ENCODE measurements at regions not wholly inside any gene's neighbourhood (a gene's known extent, or its start where the extent isn't known, plus 50 kb on each side); places are given as distances from the start of the nearest gene placed in this dataset.
"Not testable (repeated sequence)": the region's sequence is repeated elsewhere in the genome, so short reads cannot be mapped to it uniquely, and the experiment has no call there.

DNA sequence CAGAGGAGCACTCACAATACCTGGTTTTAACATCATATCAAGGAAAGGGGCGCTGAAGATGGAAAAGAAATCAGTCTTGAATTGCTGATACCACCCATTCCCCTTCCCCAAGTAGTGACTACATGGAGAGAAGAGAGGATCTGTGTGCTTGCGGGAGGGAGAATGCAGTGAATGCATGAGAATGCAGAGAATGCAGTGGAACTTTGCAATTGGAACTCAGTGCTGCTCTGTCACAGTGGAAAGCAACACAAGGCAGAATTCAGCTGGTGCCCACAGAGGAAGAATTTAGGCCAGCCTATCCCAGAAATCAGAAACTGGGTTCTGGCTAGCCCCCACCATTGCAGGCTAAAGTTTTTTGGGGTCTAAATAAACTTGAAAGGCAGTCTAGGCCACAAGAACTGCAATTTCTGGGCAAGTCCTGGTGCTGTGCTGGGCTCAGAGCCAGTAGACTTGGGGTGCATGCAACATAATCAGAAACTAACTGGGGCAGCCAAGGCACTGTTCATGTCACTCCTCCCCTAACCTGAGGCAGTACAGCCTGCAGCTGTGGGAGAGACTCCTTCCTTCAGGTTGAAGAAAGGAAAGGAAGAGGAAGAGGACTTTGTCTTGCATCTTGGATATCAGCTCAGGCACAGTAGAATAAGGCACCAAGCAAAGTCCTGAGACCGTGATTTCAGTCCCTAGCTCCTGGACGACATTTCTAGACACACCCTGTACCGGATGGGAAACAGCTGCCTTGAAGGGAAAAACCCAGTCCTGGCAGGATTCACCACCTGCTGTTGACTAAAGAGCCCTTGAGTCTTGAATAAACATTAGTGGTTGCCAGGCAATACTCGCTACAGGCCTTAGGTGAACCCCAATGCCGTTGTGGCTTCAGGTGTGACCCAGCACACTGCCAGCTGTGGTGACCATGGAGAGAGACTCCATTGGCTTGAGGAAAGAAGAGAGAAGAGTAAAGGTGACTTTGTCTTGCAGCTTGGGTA is 329.3 kb downstream of the TBL1XR1 start:
- DNase-seq: no peak

DNA sequence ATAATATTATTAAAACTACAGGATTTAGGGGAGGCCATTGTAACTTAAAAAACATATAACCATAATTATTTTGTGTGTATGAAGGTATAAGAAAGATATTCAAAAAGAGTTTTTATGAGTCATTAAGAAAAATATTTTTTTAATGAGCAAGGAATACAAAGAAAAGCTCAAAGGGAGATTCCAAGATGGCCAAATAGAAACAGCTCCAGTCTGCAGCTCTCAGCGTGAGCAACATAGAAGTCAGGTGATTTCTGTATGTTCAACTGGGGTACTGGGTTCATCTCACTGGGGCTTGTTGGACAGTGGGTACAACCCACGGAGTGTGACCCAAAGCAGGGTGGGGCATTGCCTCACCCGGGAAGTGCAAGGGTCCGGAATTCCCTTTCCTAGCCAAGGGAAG is 336.1 kb downstream of the TBL1XR1 start:
- no peak for DNase-seq

DNA sequence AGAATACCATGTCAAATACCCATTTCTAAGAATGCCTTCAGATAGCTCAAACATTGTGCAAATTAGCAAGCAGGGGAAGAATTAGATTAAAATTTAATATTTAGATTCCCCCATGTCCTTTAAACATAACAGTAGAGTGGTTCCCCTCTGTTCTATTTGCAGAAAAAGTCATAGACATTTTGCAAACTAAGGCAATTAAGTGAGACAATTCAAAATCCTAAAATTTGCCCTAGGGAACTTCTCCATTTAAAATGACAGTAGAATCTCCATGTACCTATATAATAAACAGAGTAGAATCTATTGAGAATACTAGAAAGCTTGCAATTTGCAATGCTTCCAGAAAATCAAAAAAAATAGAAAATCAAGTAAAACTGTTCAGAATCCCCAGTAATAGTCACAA is 340.6 kb downstream of the TBL1XR1 start:
- no peak for DNase-seq

DNA sequence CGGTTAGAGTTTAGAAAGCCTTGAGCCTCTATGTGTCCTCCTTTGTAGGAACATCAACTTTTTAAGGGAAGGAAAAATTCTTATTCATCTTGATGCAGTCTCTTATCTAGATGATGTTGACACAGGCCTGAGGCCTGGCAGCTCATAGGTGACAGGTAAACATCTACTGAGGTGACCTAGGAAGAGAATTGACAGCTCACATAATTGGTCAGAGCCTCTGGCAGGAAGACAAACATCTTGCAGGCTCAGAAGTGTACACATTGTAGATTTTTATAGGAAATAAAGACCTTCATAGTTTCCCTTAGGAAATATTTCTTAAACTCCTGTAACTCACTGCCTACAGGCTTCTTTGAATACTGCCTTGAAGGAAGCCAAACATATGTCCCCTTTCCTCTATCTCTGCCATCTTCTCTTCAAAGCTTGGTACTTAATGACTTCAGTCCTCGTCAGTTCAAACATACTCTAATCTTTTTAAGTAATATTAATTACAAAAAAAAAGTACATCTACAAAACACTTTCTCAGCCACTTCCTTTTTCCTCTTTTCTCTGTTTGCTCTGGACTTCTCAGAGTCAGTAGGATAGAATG is 341.3 kb downstream of the TBL1XR1 start:
- no peak for DNase-seq

DNA sequence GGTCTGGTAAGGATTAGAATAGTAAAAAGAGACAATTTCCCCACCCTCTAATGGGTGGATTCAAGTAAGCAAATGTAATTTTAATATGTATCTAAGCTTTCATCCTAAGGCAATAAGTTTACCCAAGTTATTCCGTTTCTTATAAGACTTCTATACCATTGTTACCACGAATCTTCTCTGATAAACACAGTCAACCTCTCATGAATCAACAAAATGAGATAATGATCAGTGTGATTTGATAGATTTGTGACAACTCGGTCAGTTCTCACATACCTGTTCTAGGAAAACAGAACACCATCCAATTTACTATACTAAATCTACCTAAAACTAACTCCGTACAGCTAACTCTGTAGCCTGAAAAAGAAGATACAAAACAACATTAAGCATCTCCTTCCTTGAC is 342.1 kb downstream of the TBL1XR1 start:
- no peak for DNase-seq

DNA sequence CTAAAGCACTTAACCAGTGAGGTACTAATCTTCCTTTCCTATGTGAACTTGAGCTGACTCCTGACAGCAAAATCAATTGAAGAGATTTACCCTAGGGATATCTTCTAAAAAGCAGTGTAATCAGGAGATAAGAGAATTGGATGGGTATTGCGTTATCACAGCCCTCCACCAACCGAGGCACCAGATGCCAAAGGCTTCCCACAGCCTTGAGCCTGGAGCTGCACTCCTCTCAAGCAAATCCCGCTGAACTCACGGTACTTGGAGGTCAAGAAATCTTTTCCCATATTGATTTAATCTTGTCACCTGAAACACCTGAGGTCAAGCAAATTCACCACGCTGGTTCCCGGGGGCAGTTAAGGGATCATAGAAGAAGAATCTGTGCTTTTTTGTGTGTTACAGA is 346.8 kb downstream of the TBL1XR1 start:
- DNase-seq: no peak

DNA sequence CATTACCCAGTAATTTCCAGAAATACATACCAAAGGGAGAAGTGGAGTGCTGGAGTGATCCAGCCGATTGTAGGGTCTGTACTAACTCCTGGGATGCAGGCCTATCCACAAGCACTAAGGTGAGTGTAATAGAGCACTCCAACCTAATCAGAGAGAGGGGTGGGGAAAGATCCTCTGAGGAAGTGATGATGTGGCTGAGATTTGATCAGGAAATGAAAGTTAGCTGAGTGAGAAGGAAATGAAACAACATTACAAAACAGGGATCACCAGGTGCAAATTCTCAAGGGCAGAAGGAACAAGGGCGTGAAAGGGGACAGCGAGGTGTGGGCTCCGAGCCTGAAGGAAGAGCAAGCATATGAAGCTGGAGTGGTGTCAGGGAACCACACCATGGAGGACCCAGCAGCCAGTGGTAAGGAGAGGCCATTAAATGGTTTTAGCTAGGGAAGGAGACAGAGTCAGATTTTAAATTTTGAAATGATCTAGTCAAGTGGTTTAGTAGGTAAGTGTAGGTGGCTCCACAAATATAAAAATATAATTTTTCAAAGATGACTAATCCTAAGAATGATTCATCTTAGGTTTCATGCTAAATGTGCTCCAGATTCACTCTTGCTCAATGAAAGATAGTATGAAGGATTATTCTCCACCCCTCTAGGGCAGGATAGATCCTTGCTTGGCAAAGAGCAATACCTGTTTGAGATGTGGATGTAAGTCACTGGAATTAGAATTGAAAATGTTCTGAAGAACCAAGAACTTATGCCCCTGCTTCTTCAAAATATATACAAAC is 348.7 kb downstream of the TBL1XR1 start:
- no peak for DNase-seq

DNA sequence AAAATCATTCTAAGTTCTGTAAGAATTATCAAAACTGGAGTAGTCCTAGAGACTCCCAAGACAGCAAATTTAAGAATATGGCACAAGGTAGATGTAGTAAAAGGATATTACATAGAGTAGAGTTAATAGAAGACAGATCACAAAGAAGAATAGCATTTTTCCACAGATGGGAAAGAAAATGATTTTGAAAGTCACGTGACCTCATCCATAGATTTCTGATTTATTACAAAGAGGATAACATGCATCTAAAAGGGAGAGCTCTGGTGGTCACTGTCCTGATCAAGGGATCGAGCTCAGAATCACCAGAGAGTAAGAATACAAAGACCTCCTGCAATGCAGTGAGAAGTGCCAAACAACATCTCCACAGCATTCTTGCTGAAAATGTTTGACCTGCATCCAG is 354.4 kb downstream of the TBL1XR1 start:
- DNase-seq: no peak

DNA sequence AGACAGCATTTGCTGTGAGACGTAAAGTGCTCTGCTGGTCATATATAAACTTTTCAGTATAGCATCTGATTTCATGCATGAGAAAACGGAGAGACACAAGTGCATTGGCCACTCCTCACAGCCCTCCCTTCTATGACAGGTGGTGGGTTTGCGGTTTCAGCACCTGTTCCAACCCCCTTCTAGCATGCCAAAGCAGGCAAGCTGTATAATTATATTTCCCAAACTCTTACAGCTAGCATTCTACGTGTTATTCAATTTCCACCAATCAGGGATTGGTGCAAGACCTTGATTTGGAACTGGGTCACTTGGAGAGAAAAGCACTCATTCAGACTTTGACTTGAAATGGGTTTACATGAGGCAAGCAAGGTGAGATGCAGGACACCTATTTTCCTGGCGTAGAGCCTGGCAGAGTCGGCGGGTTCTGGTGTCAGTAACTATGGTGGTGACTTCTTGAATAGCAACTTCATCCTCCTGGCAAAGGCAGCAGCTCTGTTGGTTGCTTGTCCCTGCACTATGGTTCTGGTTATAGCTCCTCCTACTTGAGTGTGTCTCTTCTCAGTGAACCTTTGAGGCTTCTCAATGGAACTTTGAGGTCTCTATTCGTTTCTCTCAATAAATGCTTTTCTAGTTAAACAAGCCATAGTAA is 356.5 kb downstream of the TBL1XR1 start:
- DNase-seq: no peak

DNA sequence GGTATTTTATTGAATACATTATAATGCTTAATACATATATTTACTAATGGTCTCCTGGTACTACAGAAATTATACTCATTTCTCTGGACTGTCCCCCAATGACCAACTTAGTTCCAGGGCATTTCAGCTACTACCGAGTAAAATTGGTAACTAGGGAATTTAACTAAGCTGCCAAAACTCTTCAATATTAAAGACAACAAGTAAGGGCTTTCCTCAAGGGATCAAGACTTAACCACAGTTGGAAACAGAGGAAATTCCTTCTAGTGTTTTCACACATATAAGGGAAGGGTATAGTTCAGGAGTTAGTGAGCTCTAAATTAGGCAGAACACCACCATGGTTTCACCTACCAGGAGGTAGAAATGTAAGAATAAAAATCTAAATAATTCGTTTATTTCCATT is 357.4 kb downstream of the TBL1XR1 start:
- DNase-seq: no peak

DNA sequence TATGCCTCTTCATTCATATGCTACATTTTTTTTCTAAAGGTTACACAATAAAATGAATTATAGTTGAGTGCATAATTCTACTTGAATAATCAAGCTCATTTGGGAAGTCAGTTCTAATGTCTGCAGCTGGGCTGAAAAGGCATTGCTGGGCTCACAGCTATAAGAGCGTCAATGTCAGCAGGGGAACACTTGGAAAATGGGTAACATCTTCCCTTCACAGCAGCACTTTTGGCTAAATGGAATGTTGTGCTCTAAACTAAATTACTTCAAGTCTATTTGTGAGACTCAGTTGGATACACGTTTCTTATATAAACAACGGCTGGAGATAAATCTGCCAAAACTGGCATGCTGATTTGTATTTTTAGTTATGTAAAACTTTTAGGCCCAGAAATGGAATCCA is 357.8 kb downstream of the TBL1XR1 start:
- no peak for DNase-seq

DNA sequence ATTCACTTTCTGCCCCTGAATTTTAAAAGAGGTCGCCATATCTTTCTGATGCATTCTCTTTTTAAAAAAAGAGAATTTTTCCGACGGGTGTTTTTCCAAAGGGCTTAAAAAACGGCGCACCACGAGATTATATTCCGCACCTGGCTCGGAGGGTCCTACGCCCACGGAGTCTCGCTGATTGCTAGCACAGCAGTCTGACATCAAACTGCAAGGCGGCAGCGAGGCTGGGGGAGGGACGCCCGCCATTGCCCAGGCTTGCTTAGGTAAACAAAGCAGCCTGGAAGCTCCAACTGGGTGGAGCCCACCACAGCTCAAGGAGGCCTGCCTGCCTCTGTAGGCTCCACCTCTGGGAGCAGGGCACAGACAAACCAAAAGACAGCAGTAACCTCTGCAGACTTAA is 370.0 kb downstream of the TBL1XR1 start:
- not testable (repeated sequence) for DNase-seq

DNA sequence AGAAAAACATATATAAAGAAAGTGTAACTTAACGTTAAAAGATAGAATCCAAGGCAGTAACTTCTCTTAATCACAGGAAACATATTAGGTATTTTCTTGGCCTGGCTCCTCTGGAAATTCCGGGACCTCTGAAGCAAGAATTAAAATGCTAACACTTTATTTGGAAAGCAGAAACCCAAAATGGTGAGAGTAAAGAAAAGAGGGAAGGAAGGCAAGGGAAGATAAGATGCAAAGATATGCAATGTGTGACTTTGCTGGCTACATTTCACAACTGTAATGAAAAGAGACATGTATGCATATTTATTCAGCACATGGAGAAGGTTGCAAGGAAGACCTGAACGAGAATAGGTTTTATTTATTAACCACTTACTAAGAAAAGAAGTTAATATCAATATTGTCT is 372.5 kb downstream of the TBL1XR1 start:
- no peak for DNase-seq

DNA sequence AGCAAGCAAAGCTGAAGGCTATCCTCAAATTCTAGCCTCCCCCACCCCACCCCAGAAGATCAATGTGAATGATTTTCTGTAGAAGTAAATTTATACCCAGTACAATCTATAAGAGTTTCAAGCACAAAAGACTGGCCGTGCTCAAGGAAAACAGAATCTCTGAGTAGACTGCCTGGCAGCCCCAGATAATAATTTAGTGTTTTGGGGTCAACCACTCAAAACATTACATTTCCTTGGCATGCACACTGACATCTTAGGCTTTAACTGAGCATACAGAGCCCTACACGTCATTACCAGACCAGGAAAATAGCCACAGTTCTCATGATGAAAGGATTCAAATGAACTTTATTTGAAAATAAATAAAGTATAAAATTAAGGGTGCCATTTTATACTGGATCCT is 376.5 kb downstream of the TBL1XR1 start:
- no peak for DNase-seq

DNA sequence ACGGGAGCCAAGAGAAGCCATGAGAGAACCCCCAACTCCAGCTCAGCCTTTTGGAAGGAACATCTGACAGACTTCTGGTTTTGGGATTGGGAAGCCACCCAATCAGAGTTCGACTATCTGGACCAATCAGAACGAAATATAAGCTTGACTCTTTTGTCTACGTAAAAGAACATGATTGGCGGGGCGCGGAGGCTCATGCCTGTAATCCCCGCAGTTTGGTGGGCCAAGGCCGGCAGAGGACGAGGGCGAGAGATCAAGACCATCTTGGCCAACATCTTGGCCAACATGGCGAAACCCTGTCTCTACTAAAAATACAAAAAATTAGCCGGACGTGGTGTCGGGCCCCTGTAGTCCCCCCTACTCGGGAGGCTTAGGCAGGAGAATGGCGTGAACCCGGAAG is 380.3 kb downstream of the TBL1XR1 start:
- DNase-seq: no peak

DNA sequence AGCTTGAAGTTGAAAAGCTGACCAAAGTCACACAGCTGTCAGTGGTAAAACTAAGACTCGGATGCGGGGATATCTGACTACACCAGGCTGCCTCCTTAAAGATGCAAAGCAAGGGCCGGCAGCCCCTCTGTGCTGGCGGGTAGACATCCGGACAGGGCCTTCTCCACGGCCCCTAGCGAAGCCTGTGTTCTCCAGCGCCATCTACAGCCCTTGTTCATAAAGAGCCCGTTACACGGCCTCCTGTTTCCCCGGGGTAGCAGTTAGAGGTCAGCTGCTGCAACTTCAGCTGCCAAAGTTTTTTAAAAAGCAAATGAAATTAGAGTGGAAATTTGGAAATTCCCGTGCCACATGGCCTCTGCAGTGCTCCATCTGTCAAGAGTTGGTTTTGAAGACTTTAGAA is 383.0 kb downstream of the TBL1XR1 start:
- peak; percentile 4 for DNase-seq

DNA sequence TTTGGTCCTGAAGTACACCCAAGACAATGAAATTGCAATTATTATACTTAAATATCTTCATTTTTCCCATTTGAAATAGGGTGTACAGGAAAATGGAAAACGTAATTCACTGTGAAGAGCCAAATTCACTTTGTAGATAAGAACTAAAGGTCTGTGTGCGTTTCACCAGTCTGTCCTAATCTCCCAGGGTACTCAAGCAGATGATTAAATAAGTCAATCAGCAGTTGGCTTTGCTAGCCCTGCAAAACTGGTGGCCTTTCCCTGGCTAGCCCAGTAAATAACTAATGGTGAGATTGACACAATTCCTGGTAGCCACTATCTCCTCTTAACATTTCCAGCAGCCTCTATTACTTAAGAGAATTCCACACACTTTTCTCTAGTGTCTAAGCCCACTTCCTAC is 389.3 kb downstream of the TBL1XR1 start:
- no peak for DNase-seq

DNA sequence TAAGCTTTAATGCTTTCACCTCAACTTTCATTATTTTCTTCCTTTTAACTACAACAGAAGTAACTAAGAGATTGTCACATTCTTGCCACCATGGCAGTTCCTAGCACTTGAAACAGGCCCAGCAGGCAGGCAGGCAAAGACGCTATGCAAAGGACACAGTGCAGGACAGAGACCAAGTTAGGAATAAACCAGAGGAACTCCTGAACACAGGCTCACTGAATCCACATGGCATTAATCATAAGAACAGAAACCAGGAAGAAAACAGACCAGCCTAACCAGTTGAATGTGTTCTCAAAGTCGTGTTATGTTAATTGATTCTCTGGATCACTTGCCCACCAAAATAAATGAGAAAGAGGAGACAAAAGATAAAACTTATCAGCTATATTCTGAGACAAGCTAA is 397.6 kb downstream of the TBL1XR1 start:
- DNase-seq: no peak

DNA sequence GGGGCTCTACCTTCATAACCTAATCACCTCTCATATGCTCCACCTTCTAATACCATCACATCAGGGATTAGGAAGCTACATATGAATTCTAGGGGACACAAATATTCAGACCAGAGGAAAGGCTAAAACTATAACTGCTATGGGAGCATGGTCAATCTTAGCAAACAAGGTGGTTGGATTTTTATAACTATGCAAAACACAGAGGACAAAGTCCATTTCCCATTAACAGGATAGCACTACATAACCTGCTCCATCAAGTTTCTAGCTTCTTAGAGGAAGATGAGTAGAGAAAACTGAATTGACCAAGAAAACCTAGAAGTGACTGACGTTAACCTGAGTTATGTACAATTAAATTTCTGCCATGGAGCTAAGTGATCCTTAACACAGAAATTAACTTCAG is 398.6 kb downstream of the TBL1XR1 start:
- DNase-seq: no peak

DNA sequence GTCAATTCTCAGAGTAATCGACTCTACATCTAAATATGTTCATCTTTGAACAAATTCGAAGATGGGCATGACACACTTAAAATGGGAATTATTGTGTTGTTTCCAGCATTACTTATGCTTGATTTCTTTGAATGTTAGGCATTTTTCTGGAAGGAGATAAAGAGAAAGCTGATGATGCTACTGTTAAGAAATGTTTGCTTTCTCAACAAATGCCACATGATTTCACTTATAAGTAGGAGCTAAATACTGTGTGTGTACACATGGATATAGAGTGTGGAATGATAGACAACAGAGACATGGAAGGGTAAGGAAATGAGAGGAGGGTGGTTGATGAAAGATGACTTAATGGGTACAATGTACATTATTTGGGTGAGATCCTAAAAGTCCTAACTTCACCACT is 400.9 kb downstream of the TBL1XR1 start:
- DNase-seq: no peak

DNA sequence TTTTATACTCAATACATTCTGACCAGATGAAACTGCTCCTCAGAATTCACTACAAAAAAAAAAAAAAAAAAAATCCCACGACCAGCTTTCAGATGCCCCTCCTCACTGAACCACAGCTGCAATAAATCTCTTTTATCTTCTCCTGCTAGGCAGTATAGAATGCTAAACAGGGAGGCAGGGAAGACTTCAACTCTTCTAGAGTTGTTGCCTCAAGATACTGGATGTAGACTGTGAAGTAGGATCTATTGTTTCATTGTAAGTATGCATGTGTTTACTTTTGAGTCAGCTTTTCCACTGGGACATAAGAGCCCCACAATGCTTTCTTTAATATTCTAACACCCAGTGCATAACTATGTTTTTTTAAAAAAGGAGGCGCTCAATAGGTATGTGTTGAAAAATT is 401.4 kb downstream of the TBL1XR1 start:
- DNase-seq: no peak

DNA sequence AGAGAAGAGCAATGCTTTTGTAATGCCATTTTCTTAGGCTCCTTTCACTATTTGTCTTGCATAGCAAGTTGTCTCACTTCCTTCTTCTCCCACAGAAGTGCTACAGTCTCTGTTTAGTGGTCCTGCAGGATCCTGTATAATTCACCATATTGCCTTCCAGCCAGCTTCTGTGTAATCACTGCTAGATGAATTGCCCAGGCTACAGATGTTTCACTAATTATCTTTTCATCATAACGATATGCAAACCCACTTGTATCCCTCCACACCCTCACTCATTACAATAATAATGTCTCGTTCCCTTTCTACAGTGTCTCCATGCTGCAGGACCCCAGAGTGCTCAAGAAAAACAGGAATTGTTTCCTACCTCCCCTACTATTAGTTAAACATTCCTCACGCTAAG is 402.9 kb downstream of the TBL1XR1 start:
- no peak for DNase-seq

DNA sequence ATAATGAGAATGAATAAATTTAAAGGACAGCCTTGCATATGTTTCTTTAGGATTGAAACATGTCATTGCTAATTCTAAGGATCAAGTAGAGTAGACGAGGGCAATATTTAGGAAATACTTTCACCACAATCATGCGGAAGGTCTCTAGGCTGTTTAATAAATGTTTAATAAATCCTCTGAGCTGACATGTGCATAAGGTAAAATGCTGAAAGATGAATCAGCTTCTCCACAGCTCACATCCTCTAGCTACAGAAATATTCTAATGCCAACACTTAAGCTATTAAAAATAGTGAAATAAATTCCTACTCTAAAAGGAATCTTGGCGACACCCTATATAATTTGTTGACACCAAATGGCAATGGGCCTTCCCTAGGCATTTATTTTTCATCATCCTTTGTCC is 407.3 kb downstream of the TBL1XR1 start:
- no peak for DNase-seq
